ENCODE measurements at regions not wholly inside any gene's neighbourhood (a gene's known extent, or its start where the extent isn't known, plus 50 kb on each side); places are given as distances from the start of the nearest gene placed in this dataset.

- Histone ChIP-seq H3K27me3 (replicated peaks; ENCODE audit: insufficient read depth) (no peaks in the 10 kb centered on the region), H3K4me3 (no peak overlapping the region), H3K36me3 (no peaks in the 10 kb centered on the region), H3K9me3 (no peaks in the 10 kb centered on the region), H3K4me1 (ENCODE audit: control insufficient read depth in 1 of 2, low read depth in 2 of 2) (peaks cover 0 to 12% of the 10 kb centered on the region in 2 donors), H3K27ac (no peak overlapping the region)
- no peak for TF ChIP-seq CTCF (IDR thresholded peaks at IDR 0.05)
- ATAC-seq (ENCODE audit: insufficient number of reproducible peaks, low FRiP score, low read depth) (no peak), DNase-seq (ENCODE audit: low spot score) (no peak)
These were observed 331.2 kb downstream of the FOXL1 start for GRCh38 chr16:86909359-86910160.

- H3K27me3 ChIP-seq (replicated peaks; ENCODE audit: insufficient read depth), result no peaks in the 10 kb centered on the region
- no peak overlapping the region for H3K27ac ChIP-seq
- DNase-seq (ENCODE audit: low spot score) (no peak), ATAC-seq (ENCODE audit: insufficient number of reproducible peaks, low FRiP score, low read depth) (no peak)
- no peaks in the 10 kb centered on the region for H3K36me3 ChIP-seq
- H3K4me3 ChIP-seq, result no peak overlapping the region
- TF ChIP-seq CTCF (IDR thresholded peaks at IDR 0.05), result no peak
- H3K9me3 ChIP-seq, result no peaks in the 10 kb centered on the region
- H3K4me1 ChIP-seq (ENCODE audit: control insufficient read depth in 1 of 2, low read depth in 2 of 2), result peaks cover 0 to 8% of the 10 kb centered on the region in 2 donors
These were observed 331.9 kb downstream of the FOXL1 start for GRCh38 chr16:86910161-86910769.

- Histone ChIP-seq H3K4me3 (no peak overlapping the region), H3K27ac (no peak overlapping the region), H3K4me1 (ENCODE audit: control insufficient read depth in 1 of 2, low read depth in 2 of 2) (no peaks in the 10 kb centered on the region), H3K36me3 (no peaks in the 10 kb centered on the region), H3K27me3 (replicated peaks; ENCODE audit: insufficient read depth) (no peaks in the 10 kb centered on the region), H3K9me3 (no peaks in the 10 kb centered on the region)
- DNase-seq (ENCODE audit: low spot score) (no peak), ATAC-seq (ENCODE audit: insufficient number of reproducible peaks, low FRiP score, low read depth) (no peak)
- no peak for TF ChIP-seq CTCF (IDR thresholded peaks at IDR 0.05)
These were observed 333.1 kb downstream of the FOXL1 start for GRCh38 chr16:86911437-86911958.

GRCh38 chr16:86913886-86914285 is 335.5 kb downstream of the FOXL1 start:
- no peaks in the 10 kb centered on the region for H3K4me1 ChIP-seq (ENCODE audit: control insufficient read depth in 1 of 2, low read depth in 2 of 2)
- H3K27me3 ChIP-seq (replicated peaks; ENCODE audit: insufficient read depth), result no peaks in the 10 kb centered on the region
- no peak overlapping the region for H3K27ac ChIP-seq
- no peak for TF ChIP-seq CTCF (IDR thresholded peaks at IDR 0.05)
- no peak for ATAC-seq (ENCODE audit: insufficient number of reproducible peaks, low FRiP score, low read depth)
- no peak for DNase-seq (ENCODE audit: low spot score)
- H3K9me3 ChIP-seq, result no peaks in the 10 kb centered on the region
- H3K36me3 ChIP-seq, result no peaks in the 10 kb centered on the region
- H3K4me3 ChIP-seq, result no peak overlapping the region

GRCh38 chr16:86914876-86915717 is 336.7 kb downstream of the FOXL1 start:
- ATAC-seq (ENCODE audit: insufficient number of reproducible peaks, low FRiP score, low read depth) (no peak), DNase-seq (ENCODE audit: low spot score) (no peak)
- no peak overlapping the region for H3K27ac ChIP-seq
- H3K27me3 ChIP-seq (replicated peaks; ENCODE audit: insufficient read depth), result no peaks in the 10 kb centered on the region
- H3K36me3 ChIP-seq, result no peaks in the 10 kb centered on the region
- no peaks in the 10 kb centered on the region for H3K9me3 ChIP-seq
- H3K4me3 ChIP-seq, result no peak overlapping the region
- no peak for TF ChIP-seq CTCF (IDR thresholded peaks at IDR 0.05)
- H3K4me1 ChIP-seq (ENCODE audit: control insufficient read depth in 1 of 2, low read depth in 2 of 2), result no peaks in the 10 kb centered on the region

Data from thoracic aorta (tissue), 2 donors.